Activated T-cell treated with anti-CD3 and anti-CD28 coated beads, Interleukin-2, amount 50 U/mL, for 48 hours (primary cell): ENCODE measurements at regions not wholly inside any gene's neighbourhood (a gene's known extent, or its start where the extent isn't known, plus 50 kb on each side); places are given as distances from the start of the nearest gene placed in this dataset.

Experiments used
- DNase-seq, 2 experiments: peaks; one replicate each; pipeline ENCODE4 v3.0.0-alpha.2; 2020

- DNase-seq: no peak
Observed at GRCh38 chr7:72524037-72524436, 111.9 kb upstream of the CALN1 start.

GRCh38 chr7:72504061-72504706 lies 92.0 kb upstream of the CALN1 start:
- DNase-seq: no peak

GRCh38 chr7:72503644-72504043 lies 91.5 kb upstream of the CALN1 start:
- DNase-seq: no peak

DNA sequence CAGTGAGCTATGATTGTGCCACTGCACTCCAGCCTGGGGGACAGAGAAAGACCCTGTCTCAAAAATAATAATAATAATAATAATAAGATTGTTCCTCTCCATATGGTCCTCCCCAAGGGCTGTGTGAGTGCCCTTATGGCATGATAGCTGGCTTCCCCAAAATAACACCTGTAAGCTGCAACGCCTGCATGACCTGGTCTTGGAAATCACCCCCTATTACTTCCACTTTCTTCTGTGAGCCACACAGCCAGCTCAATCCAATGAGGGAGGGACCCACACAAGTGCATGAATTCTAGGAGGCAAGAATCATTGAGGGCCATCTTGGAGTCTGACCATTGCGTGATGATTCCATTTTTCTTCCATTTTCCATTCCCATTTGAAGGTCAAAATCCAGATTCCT lies 82.7 kb upstream of the CALN1 start:
- no peak for DNase-seq

DNA sequence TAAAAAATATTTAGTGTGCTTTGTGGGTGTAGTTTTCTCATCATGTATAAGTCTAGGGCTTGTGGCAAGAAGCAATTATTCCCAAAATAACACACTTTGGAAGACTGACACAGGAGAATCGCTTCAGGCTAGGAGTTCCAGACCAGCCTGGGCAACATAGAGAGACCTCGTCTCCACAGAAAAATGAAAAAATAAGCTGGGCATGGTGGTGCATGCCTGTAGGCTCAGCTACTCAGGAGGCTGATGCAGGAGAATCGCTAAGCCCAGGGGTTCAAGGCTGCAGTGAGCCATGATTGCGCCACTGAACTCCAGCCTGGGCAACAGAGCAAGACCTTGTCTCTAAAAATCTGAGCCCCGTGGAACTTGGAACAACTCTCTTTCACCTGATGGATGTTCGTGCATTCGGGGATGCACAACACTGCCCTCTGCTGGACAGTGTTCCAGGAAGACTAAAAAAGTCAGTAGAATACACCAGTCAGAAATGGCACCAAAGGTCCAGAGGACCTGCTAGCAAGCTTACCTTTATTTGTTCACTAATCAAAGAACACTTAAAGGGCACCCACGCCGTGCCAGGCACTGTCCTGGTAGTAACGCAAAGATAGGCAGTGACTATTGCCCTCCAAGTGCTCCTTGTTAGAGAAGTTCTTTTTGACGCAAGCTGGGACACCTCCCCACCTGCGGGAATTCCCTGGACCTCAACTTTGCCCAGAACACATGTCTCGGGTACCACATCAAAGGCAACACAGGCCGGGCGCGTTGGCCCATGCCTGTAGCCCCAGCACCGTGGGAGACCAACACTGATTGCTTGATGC lies 81.9 kb upstream of the CALN1 start:
- DNase-seq: peak; percentile 64 to 65

- no peak for DNase-seq
Observed at GRCh38 chr7:72492461-72493065, 80.4 kb upstream of the CALN1 start.

DNA sequence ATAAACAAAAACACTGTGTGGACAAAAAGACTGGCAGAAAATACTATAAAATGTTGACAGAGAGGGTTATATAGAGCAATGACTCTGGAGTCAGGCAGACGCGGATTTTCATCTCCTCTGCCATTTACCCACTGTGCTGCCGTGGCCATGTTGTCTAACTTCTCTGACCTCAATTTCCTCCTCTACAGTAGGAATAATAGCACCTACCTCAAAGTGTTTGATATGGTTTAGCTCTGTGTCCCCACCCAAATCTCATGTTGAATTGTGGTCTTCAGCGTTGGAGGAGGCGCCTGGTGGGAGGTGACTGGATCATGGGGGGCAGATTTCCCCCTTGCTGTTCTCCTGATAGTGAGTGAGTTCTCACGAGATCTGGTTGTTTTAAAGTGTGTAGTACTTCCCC lies 78.2 kb upstream of the CALN1 start:
- no peak for DNase-seq

DNA sequence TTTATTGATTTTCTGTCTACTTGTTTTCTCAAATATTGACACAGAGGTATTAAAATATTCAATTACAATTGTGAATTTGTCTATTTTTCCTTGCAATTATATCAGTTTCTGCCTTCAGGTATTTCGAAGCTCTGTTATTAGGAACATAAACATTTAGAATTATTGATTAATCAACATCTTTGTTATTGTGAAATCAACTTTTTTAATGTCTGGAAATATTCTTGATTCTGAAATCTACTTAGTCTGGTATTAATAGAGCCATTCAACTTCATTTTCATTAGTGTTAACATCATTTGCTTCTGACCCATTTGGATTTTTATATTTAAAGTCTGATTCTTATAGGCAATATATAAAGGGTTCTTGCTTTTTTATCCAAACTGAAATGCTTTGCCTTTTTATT lies 69.8 kb upstream of the CALN1 start:
- no peak for DNase-seq

GRCh38 chr7:72476608-72477305 lies 64.6 kb upstream of the CALN1 start:
- no peak for DNase-seq

DNA sequence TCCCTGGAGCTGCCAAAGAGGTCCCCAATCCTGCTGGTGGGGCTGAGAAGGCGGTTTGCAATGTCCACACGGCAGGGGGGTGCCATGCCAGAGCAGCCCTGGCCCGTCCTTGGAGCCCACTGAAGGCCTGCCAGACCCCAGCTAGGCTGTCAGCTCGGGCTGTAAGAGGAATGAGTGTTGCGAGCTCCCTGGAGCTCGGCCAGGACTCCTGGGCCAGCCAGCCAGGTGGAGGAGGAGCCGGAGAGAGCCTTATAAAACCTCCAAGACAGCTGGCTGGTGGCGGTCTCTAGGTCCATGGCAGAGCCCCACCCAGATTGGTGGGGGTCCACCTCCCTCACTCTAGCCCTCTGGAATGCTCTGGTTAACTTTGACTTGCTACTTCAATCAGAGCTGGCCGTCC lies 55.1 kb upstream of the CALN1 start:
- DNase-seq: no peak

GRCh38 chr7:72466797-72467196 lies 54.7 kb upstream of the CALN1 start:
- DNase-seq: no peak

DNA sequence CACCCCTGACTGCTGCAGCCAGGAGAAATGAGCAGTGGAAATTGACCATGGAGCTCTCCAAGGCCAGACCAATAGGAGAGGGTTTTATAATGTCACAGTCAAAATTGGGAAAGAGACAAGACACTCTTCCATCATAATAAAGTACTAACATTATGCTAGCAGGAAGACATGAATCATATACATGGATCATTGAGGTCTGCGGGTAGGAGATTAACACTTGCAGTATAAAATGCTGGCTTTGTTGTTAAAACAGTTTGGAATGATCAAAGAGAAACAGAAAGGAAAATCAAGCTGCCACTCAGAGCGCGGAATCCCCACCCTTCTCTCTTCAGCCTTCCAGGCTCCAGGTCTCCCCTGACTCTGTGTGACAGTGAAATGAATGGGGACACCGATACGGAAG lies 53.4 kb upstream of the CALN1 start:
- DNase-seq: no peak

- DNase-seq: no peak
Observed at GRCh38 chr7:72462311-72462710, 50.2 kb upstream of the CALN1 start.
